ENCODE measurements at regions not wholly inside any gene's neighbourhood (a gene's known extent, or its start where the extent isn't known, plus 50 kb on each side); places are given as distances from the start of the nearest gene placed in this dataset.

DNA sequence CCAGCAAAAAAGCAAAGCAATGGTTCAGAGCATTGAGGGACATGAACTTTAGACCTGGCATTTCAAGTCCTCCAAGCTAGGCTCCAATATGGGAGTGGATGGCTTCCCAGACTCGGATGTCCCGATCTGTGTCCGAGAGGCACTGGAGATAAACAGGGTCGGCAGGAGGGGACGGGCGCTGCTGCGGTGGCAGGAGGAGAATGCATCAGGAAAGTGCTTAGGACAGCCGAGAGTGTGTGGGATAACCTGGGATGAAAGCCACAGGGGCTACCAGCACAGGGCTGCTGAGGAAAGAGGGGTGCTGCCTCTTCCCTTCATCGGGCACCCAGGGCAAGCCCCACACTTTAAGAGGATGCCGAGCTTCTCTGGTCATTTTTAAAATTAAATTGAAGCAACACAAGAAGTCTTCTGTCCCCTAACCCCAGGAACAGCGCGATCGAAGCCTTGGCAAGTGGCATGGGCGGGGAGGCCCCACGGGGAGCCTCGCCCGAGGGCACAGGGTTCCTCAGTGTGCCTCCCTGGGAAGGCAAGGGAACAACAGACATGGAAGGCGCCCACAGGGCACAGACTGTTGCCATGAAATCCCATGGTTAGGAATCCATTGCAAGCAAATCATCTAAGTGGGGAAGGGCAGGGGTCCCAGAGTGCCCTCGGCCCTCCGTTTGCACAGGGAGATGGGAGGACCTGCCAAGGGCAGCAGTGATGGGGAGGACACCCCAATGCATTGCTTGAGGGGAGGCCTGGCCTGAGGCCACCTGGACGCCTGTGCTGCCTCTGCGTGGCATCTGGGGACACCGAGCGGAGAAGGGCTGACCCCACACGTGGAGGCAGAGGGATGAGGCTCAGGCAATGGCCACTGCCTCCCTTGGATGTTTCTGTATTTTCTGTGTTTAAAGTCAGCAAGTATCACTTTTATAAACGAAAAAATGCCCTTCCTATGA is 78.5 kb upstream of the GPC1 start:
- Mint-ChIP-seq H3K27ac (no peak overlapping the region), H3K4me3 (no peak overlapping the region), H3K36me3 (no peaks in the 10 kb centered on the region), H3K4me1 (ENCODE audit: unreplicated experiment) (no peaks in the 10 kb centered on the region), H3K9me3 (peaks cover 12% of the 10 kb centered on the region), H3K27me3 (peaks cover 11% of the 10 kb centered on the region)
- no peak for DNase-seq (ENCODE audit: extremely low spot score, unreplicated experiment)
- TF ChIP-seq, protein P1, sequence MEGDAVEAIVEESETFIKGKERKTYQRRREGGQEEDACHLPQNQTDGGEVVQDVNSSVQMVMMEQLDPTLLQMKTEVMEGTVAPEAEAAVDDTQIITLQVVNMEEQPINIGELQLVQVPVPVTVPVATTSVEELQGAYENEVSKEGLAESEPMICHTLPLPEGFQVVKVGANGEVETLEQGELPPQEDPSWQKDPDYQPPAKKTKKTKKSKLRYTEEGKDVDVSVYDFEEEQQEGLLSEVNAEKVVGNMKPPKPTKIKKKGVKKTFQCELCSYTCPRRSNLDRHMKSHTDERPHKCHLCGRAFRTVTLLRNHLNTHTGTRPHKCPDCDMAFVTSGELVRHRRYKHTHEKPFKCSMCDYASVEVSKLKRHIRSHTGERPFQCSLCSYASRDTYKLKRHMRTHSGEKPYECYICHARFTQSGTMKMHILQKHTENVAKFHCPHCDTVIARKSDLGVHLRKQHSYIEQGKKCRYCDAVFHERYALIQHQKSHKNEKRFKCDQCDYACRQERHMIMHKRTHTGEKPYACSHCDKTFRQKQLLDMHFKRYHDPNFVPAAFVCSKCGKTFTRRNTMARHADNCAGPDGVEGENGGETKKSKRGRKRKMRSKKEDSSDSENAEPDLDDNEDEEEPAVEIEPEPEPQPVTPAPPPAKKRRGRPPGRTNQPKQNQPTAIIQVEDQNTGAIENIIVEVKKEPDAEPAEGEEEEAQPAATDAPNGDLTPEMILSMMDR (conservative IDR thresholded peaks at IDR 0.05) = no peak

DNA sequence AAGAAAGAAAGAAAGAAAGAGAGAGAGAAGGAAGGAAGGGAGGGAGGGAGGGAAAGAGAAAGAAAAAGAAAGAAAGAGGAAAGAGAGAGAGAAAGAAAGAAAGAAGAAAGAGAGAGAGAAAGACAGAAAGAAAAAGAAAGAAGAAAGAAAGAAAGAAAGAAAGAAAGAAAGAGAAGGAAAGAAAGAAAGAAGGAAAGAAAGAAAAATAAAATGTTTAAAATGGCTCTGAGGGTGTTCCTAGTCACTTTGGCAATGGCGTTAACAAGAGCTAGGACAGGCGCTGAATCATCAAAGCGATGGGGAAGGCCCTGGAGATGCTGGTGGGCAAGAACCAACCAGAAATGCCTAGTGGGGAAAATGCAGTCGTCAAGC is 77.8 kb upstream of the GPC1 start:
- Mint-ChIP-seq H3K9me3 (peaks cover 12% of the 10 kb centered on the region), H3K4me3 (no peak overlapping the region), H3K27me3 (peaks cover 6% of the 10 kb centered on the region), H3K27ac (no peak overlapping the region), H3K36me3 (no peaks in the 10 kb centered on the region), H3K4me1 (ENCODE audit: unreplicated experiment) (no peaks in the 10 kb centered on the region)
- TF ChIP-seq, protein P1 (conservative IDR thresholded peaks at IDR 0.05) = no peak
- no peak for DNase-seq (ENCODE audit: extremely low spot score, unreplicated experiment)

DNA sequence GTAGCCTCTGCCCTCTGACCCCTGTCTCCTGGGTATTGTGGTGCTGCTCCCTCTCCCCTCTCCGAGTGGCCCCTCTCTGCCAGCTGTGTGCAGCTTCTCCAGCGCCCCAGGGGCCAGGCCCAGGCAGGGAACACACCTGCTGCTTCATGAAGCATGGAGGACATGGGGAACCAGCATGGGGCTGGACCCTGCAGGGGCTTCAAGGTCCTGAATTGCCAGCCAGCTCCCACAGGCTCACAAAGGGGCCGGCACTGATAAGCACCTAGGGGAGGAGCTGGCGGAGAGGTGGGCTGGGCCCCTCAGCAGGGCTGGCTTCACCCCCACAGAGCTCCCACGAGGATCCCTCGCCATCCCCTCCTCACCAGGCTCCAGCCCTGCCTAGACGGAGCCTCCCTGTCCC is 77.4 kb upstream of the GPC1 start:
- H3K27ac Mint-ChIP-seq = no peak overlapping the region
- no peaks in the 10 kb centered on the region for H3K4me1 Mint-ChIP-seq (ENCODE audit: unreplicated experiment)
- TF ChIP-seq, protein P1 (conservative IDR thresholded peaks at IDR 0.05) = no peak
- H3K27me3 Mint-ChIP-seq = peaks cover 6% of the 10 kb centered on the region
- H3K4me3 Mint-ChIP-seq = no peak overlapping the region
- no peak for DNase-seq (ENCODE audit: extremely low spot score, unreplicated experiment)
- no peaks in the 10 kb centered on the region for H3K36me3 Mint-ChIP-seq
- H3K9me3 Mint-ChIP-seq = peaks cover 12% of the 10 kb centered on the region

DNA sequence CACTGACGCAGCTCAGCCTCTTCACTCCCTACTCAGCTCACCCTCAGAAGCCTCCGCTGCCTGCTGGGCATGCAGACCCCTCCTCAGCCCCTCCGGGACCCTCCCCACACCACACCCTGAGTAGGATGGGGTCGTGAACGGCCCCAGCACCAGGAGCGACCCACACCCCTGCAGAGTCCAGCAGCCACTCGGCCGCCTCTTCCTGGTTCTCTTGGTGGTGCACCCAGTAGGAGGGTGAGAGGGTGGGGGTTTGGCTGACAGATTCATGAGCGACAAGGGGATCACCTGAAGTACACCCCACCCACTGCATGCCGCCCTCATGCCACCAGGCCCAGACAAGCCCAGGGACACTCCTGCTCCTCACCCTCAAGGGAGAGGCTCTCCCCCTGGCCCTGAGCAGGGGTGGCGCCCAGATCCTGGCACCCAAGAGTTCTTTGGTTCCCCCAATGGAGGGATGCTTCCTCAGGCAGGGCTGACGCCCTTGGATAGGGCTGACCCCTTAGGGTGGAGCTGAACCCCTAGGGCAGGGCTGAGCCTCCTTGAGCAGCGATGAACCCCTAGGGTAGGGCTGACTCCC is 76.6 kb upstream of the GPC1 start:
- Mint-ChIP-seq H3K4me3 (no peak overlapping the region), H3K36me3 (no peaks in the 10 kb centered on the region), H3K4me1 (ENCODE audit: unreplicated experiment) (peaks cover 3% of the 10 kb centered on the region), H3K9me3 (peaks cover 12% of the 10 kb centered on the region), H3K27ac (no peak overlapping the region), H3K27me3 (peaks cover 6% of the 10 kb centered on the region)
- TF ChIP-seq, protein P1 (conservative IDR thresholded peaks at IDR 0.05) = no peak
- no peak for DNase-seq (ENCODE audit: extremely low spot score, unreplicated experiment)

DNA sequence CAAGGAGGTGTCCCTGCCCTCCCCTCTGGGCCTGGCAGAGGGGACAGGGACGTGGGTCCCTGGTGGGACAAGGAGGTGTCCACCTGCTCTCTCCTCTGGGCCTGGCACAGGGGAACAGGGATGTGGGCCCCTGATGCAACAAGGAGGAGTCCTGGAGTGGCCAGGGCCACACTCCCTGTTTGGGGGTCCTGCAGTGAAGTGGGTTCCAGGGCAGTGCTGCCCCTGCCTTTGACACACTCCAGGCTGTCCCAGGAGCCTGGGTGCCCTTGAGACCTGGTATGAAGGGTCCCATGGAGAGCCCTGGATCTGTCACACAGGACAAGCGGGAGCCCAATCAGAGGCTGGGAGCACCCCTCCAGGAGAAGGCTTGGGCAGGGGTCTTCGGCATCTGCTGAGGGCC is 75.8 kb upstream of the GPC1 start:
- Mint-ChIP-seq H3K36me3 (no peaks in the 10 kb centered on the region), H3K4me3 (no peak overlapping the region), H3K9me3 (peaks cover 12% of the 10 kb centered on the region), H3K27ac (no peak overlapping the region), H3K27me3 (peaks cover 6% of the 10 kb centered on the region), H3K4me1 (ENCODE audit: unreplicated experiment) (peaks cover 6% of the 10 kb centered on the region)
- TF ChIP-seq, protein P1 (conservative IDR thresholded peaks at IDR 0.05) = no peak
- no peak for DNase-seq (ENCODE audit: extremely low spot score, unreplicated experiment)

All from type B pancreatic cell (in vitro differentiated cells).